Large intestine (tissue), 3 donors: ENCODE measurements at regions not wholly inside any gene's neighbourhood (a gene's known extent, or its start where the extent isn't known, plus 50 kb on each side); places are given as distances from the start of the nearest gene placed in this dataset.

Experiments
- DNase-seq, 2 donors: peaks; one replicate each; pipeline versions ENCODE4 v3.0.0 to v3.0.0-alpha.2; 2013
- H3K27ac ChIP-seq: one replicate; pipeline ENCODE4 v1.5.1; 2013; ENCODE audit warnings: low read length
- H3K27me3 ChIP-seq: 2 replicates; pipeline ENCODE4 v1.6.1; 2013; ENCODE audit warnings: low read length; ENCODE audit not compliant: control insufficient read depth, insufficient read depth
- H3K36me3 ChIP-seq: 2 replicates; pipeline ENCODE4 v1.6.1; 2013; ENCODE audit warnings: low read length; ENCODE audit not compliant: control insufficient read depth, insufficient read depth
- H3K4me1 ChIP-seq: one replicate; pipeline ENCODE4 v1.6.1; 2013; ENCODE audit warnings: low read length; ENCODE audit not compliant: control insufficient read depth, insufficient read depth
- H3K4me3 ChIP-seq: one replicate; pipeline ENCODE4 v1.5.1; 2013; ENCODE audit warnings: low read length
- H3K9me3 ChIP-seq: one replicate; pipeline ENCODE4 v1.6.1; 2013; ENCODE audit warnings: mild to moderate bottlenecking, low read depth, low read length, moderate library complexity; ENCODE audit not compliant: control insufficient read depth
- WGBS: methylation state at CpG from one replicate; pipeline ENCODE4 v1.1.5; 2013; ENCODE audit warnings: low lambda C conversion rate; ENCODE audit not compliant: insufficient coverage; 5-methylcytosine and 5-hydroxymethylcytosine counted together

- Histone ChIP-seq H3K36me3 (no peaks in the 10 kb centered on the region), H3K4me1 (no peaks in the 10 kb centered on the region), H3K9me3 (no peaks in the 10 kb centered on the region), H3K27ac (no peak overlapping the region), H3K27me3 (no peaks in the 10 kb centered on the region), H3K4me3 (no peak overlapping the region)
- DNase-seq, result no peak
- 100% methylated on average over 1 of the region's 9 CpGs for WGBS
Observed at GRCh38 chr14:30156571-30156970, 228.9 kb upstream of the PRKD1 start.

- H3K4me3 ChIP-seq, result no peak overlapping the region
- H3K27ac ChIP-seq, result no peak overlapping the region
- H3K36me3 ChIP-seq, result no peaks in the 10 kb centered on the region
- WGBS, result 63% methylated on average over 2 of the region's 5 CpGs
- no peak for DNase-seq
- no peaks in the 10 kb centered on the region for H3K27me3 ChIP-seq
- no peaks in the 10 kb centered on the region for H3K9me3 ChIP-seq
- no peaks in the 10 kb centered on the region for H3K4me1 ChIP-seq
Observed at GRCh38 chr14:30158299-30158698, 230.7 kb upstream of the PRKD1 start.

- Histone ChIP-seq H3K27ac (no peak overlapping the region), H3K36me3 (no peaks in the 10 kb centered on the region), H3K4me1 (no peaks in the 10 kb centered on the region), H3K27me3 (no peaks in the 10 kb centered on the region), H3K4me3 (no peak overlapping the region), H3K9me3 (no peaks in the 10 kb centered on the region)
- no CpG with 5 or more reads among the region's 2 CpGs for WGBS
- no peak for DNase-seq
Observed at GRCh38 chr14:30159374-30159773, 231.7 kb upstream of the PRKD1 start.

GRCh38 chr14:30160608-30161007 is 233.0 kb upstream of the PRKD1 start:
- no peaks in the 10 kb centered on the region for H3K36me3 ChIP-seq
- no peak for DNase-seq
- WGBS, result 100% methylated on average over 3 of the region's 5 CpGs

GRCh38 chr14:30162066-30162465 is 234.4 kb upstream of the PRKD1 start:
- Histone ChIP-seq H3K4me1 (no peaks in the 10 kb centered on the region), H3K36me3 (no peaks in the 10 kb centered on the region)
- no peak for DNase-seq

More at GRCh38 chr14:30160608-30161007, 233.0 kb upstream of the PRKD1 start:
- Histone ChIP-seq H3K4me3 (no peak overlapping the region), H3K27me3 (no peaks in the 10 kb centered on the region), H3K27ac (no peak overlapping the region), H3K9me3 (no peaks in the 10 kb centered on the region), H3K4me1 (no peaks in the 10 kb centered on the region)

GRCh38 chr14:30165255-30165654 is 237.6 kb upstream of the PRKD1 start:
- no peaks in the 10 kb centered on the region for H3K4me1 ChIP-seq
- no peak overlapping the region for H3K27ac ChIP-seq
- H3K9me3 ChIP-seq, result no peaks in the 10 kb centered on the region
- H3K4me3 ChIP-seq, result no peak overlapping the region
- no peaks in the 10 kb centered on the region for H3K27me3 ChIP-seq
- H3K36me3 ChIP-seq, result no peaks in the 10 kb centered on the region
- no peak for DNase-seq
- 100% methylated on average over 1 of the region's 2 CpGs for WGBS

More at GRCh38 chr14:30162066-30162465, 234.4 kb upstream of the PRKD1 start:
- 50% methylated on average over 1 of the region's 1 CpG for WGBS
- H3K9me3 ChIP-seq, result no peaks in the 10 kb centered on the region
- no peak overlapping the region for H3K27ac ChIP-seq
- no peak overlapping the region for H3K4me3 ChIP-seq
- no peaks in the 10 kb centered on the region for H3K27me3 ChIP-seq

GRCh38 chr14:30177781-30178180 is 250.1 kb upstream of the PRKD1 start:
- Histone ChIP-seq H3K9me3 (no peaks in the 10 kb centered on the region), H3K27me3 (no peaks in the 10 kb centered on the region), H3K4me3 (no peak overlapping the region), H3K27ac (no peak overlapping the region), H3K36me3 (no peaks in the 10 kb centered on the region), H3K4me1 (no peaks in the 10 kb centered on the region)
- no peak for DNase-seq
- WGBS, result no CpG with 5 or more reads among the region's 1 CpG

- no peaks in the 10 kb centered on the region for H3K9me3 ChIP-seq
- DNase-seq, result no peak
- H3K4me3 ChIP-seq, result no peak overlapping the region
- no peak overlapping the region for H3K27ac ChIP-seq
- H3K36me3 ChIP-seq, result no peaks in the 10 kb centered on the region
- WGBS, result 72% methylated on average over 2 of the region's 4 CpGs
- H3K4me1 ChIP-seq, result no peaks in the 10 kb centered on the region
- no peaks in the 10 kb centered on the region for H3K27me3 ChIP-seq
Observed at GRCh38 chr14:30179381-30180130, 251.9 kb upstream of the PRKD1 start.

GRCh38 chr14:30180219-30180618 is 252.6 kb upstream of the PRKD1 start:
- Histone ChIP-seq H3K9me3 (no peaks in the 10 kb centered on the region), H3K27me3 (no peaks in the 10 kb centered on the region), H3K4me1 (no peaks in the 10 kb centered on the region), H3K4me3 (no peak overlapping the region), H3K36me3 (no peaks in the 10 kb centered on the region), H3K27ac (no peak overlapping the region)
- 65% methylated on average over 2 of the region's 2 CpGs for WGBS
- no peak for DNase-seq

GRCh38 chr14:30185832-30186231 is 258.2 kb upstream of the PRKD1 start:
- Histone ChIP-seq H3K4me3 (no peak overlapping the region), H3K27me3 (no peaks in the 10 kb centered on the region), H3K36me3 (no peaks in the 10 kb centered on the region), H3K4me1 (no peaks in the 10 kb centered on the region), H3K27ac (no peak overlapping the region), H3K9me3 (no peaks in the 10 kb centered on the region)
- no peak for DNase-seq

GRCh38 chr14:30191639-30192279 is 264.1 kb upstream of the PRKD1 start:
- H3K9me3 ChIP-seq, result no peaks in the 10 kb centered on the region
- H3K27ac ChIP-seq, result no peak overlapping the region
- no peaks in the 10 kb centered on the region for H3K36me3 ChIP-seq
- H3K4me1 ChIP-seq, result no peaks in the 10 kb centered on the region
- no peaks in the 10 kb centered on the region for H3K27me3 ChIP-seq
- no peak for DNase-seq
- no peak overlapping the region for H3K4me3 ChIP-seq
- no CpG with 5 or more reads among the region's 2 CpGs for WGBS
